GM12878 (cell line): ENCODE measurements at regions not wholly inside any gene's neighbourhood (a gene's known extent, or its start where the extent isn't known, plus 50 kb on each side); places are given as distances from the start of the nearest gene placed in this dataset.

Experiments used
- ATAC-seq: fragments of 200-7000 bp; cut with Tn5 transposase; 3 replicates; pipeline ENCODE4 v1.9.1; 2020; ENCODE audit warnings: mild to moderate bottlenecking, moderate library complexity
- BruUV-seq: library from RNA; stranded (reverse); fragments of 400-500 nt; replicated peaks from 2 replicates; lab custom pipeline; 2021; lab: Mats Ljungman, UMichigan
- CTCF ChIA-PET: fragments of 300-600 bp; sonication (Branson Sonifier 250); formaldehyde crosslinking; extraction: SDS; loops from one replicate; lab custom pipeline; 2021; ENCODE audit warnings: inconsistent platforms; lab: Yijun Ruan, JAX
- POLR2A ChIA-PET: fragments of 350-600 bp; formaldehyde crosslinking; extraction: SDS; loops from one replicate; lab custom pipeline; 2021; ENCODE audit warnings: inconsistent platforms; lab: Charles Lee
- RAD21 ChIA-PET: fragments of 300-600 bp; sonication (Branson Sonifier 250); formaldehyde crosslinking; loops from one replicate; lab custom pipeline; 2023; ENCODE audit warnings: antibody characterized with exemption; ENCODE audit not compliant: unreplicated experiment; lab: Charles Lee
- SMC1A ChIA-PET: fragments of 300-600 bp; sonication (Branson Sonifier 250); formaldehyde crosslinking; loops from one replicate; lab custom pipeline; 2023; ENCODE audit not compliant: unreplicated experiment, uncharacterized antibody; lab: Charles Lee
- DNase-seq: peaks from one replicate; pipeline ENCODE4 v3.0.0-alpha.2; 2011; ENCODE audit warnings: low read depth, low spot score
- FAIRE-seq: peaks from 3 replicates; lab custom pipeline; 2011; peaks lifted over from hg19 to GRCh38; lab: Jason Lieb, UNC
- H2AFZ ChIP-seq: 2 replicates; pipeline ENCODE4 v1.6.0; 2011; ENCODE audit warnings: low read depth, low read length, control low read depth; ENCODE audit not compliant: control insufficient read depth
- H3K27ac ChIP-seq: 2 replicates; pipeline ENCODE4 v1.5.1; 2011; ENCODE audit warnings: control low read depth; ENCODE audit not compliant: control insufficient read depth, insufficient read depth
- H3K27me3 ChIP-seq, 2 experiments: replicated peaks in 1 of 2; 2 replicates each; pipeline versions ENCODE4 v1.6.0 to v1.6.1; 2011; ENCODE audit warnings: low read length in 1 of 2; ENCODE audit not compliant: control insufficient read depth in 2 of 2, insufficient read depth in 2 of 2
- H3K36me3 ChIP-seq, 2 experiments: 2 replicates each; pipeline ENCODE4 v1.5.1; 2011; ENCODE audit warnings: low read length in 1 of 2; ENCODE audit not compliant: control insufficient read depth in 2 of 2, insufficient read depth in 2 of 2
- H3K4me1 ChIP-seq: 2 replicates; pipeline ENCODE4 v1.6.1; 2011; ENCODE audit warnings: mild to moderate bottlenecking, low read length, moderate library complexity, mixed read lengths; ENCODE audit not compliant: control insufficient read depth, insufficient read depth
- H3K4me2 ChIP-seq: 2 replicates; pipeline ENCODE4 v1.6.0; 2011; ENCODE audit warnings: control low read depth; ENCODE audit not compliant: control insufficient read depth, insufficient read depth
- H3K4me3 ChIP-seq: fragments of 200-600 bp; sonication (generic); 2 replicates; pipeline ENCODE4 v1.5.1; 2016
- H3K79me2 ChIP-seq: 2 replicates; pipeline ENCODE4 v1.6.0; 2011; ENCODE audit warnings: low read length; ENCODE audit not compliant: control insufficient read depth, insufficient read depth
- H3K9ac ChIP-seq: 2 replicates; pipeline ENCODE4 v1.8.0; 2011; ENCODE audit warnings: low read length, control low read depth, mixed read lengths; ENCODE audit not compliant: control insufficient read depth, insufficient read depth
- H3K9me3 ChIP-seq: replicated peaks from 3 replicates; pipeline ENCODE4 v1.5.1; 2011; ENCODE audit warnings: mild to moderate bottlenecking, low read length; ENCODE audit not compliant: control insufficient read depth, insufficient read depth
- H4K20me1 ChIP-seq: 2 replicates; pipeline ENCODE4 v1.6.0; 2011; ENCODE audit not compliant: control insufficient read depth, insufficient read depth
- BCL3 ChIP-seq: IDR thresholded peaks from 2 replicates; pipeline ENCODE4 v1.6.1; 2011; ENCODE audit warnings: borderline replicate concordance, low read depth, mild to moderate bottlenecking, moderate library complexity, low read length; ENCODE audit not compliant: insufficient read depth, poor library complexity, severe bottlenecking
- FOS ChIP-seq: IDR thresholded peaks from 3 replicates; pipeline ENCODE4 v1.6.1; 2011; ENCODE audit warnings: borderline replicate concordance; ENCODE audit not compliant: insufficient read length; ENCODE audit errors: extremely low read depth
- HCFC1 ChIP-seq: fragments of 150-350 bp; IDR thresholded peaks from 2 replicates; pipeline ENCODE4 v1.6.1; 2014; ENCODE audit warnings: low read length
- KLF5 ChIP-seq: fragments of 450-650 bp; IDR thresholded peaks from 2 replicates; pipeline ENCODE4 v1.6.1; 2014; ENCODE audit warnings: mild to moderate bottlenecking; ENCODE audit not compliant: partially characterized antibody
- MTA2 ChIP-seq: fragments of 450-650 bp; IDR thresholded peaks from 2 replicates; pipeline ENCODE4 v1.6.1; 2016; ENCODE audit warnings: low read depth, mild to moderate bottlenecking, moderate library complexity
- MYB ChIP-seq: fragments of 150-350 bp; IDR thresholded peaks from 2 replicates; pipeline ENCODE4 v1.6.1; 2014; ENCODE audit warnings: mild to moderate bottlenecking, low read depth, low read length, borderline replicate concordance
- NFYA ChIP-seq: IDR thresholded peaks from 2 replicates; pipeline ENCODE4 v1.6.1; 2011; ENCODE audit warnings: low read depth, mild to moderate bottlenecking, low read length, improper control_type of control experiment, borderline replicate concordance
- NRF1 ChIP-seq: conservative IDR thresholded peaks from 2 replicates; pipeline ENCODE4 v1.6.1; 2011; ENCODE audit warnings: mild to moderate bottlenecking, low read depth, low read length, improper control_type of control experiment
- SMAD5 ChIP-seq: IDR thresholded peaks from 2 replicates; pipeline ENCODE4 v1.6.1; 2016; ENCODE audit warnings: antibody characterized with exemption, low read depth
- SUPT20H ChIP-seq: IDR thresholded peaks from 2 replicates; pipeline ENCODE4 v1.6.1; 2011; ENCODE audit warnings: low read depth, mild to moderate bottlenecking, low read length, moderate library complexity, borderline replicate concordance; ENCODE audit not compliant: control insufficient read depth
- TAF1 ChIP-seq: IDR thresholded peaks from 2 replicates; pipeline ENCODE4 v1.6.1; 2011; ENCODE audit warnings: mild to moderate bottlenecking, low read depth, low read length, borderline replicate concordance
- ZNF207 ChIP-seq: fragments of 450-650 bp; IDR thresholded peaks from 2 replicates; pipeline ENCODE4 v1.6.1; 2014; ENCODE audit warnings: antibody characterized with exemption, mild to moderate bottlenecking, borderline replicate concordance
- ZNF274 ChIP-seq: IDR thresholded peaks from one replicate; pipeline ENCODE4 v1.8.0; 2011; ENCODE audit not compliant: insufficient read length, insufficient read depth
- ZNF384 ChIP-seq: IDR thresholded peaks from 2 replicates; pipeline ENCODE4 v1.6.1; 2012; ENCODE audit warnings: low read depth, mild to moderate bottlenecking, low read length, improper control_type of control experiment, borderline replicate concordance
- WGBS: methylation state at CpG from one replicate; pipeline ENCODE4 v1.1.6; 2016; ENCODE audit warnings: low lambda C conversion rate; ENCODE audit not compliant: insufficient replicate concordance, insufficient coverage; ENCODE audit errors: missing lambda C conversion rate; 5-methylcytosine and 5-hydroxymethylcytosine counted together
- in situ Hi-C: fragments of 300-500 bp; cut with MboI; formaldehyde crosslinking; loops from 9 replicates; pipeline ENCODE4 v1.14.3; 2018; ENCODE audit warnings: mixed read lengths
- intact Hi-C: fragments of 100-400 bp; cut with micrococcal nuclease; formaldehyde crosslinking; loops from one replicate; pipeline ENCODE4 v1.14.2; 2022; ENCODE audit not compliant: unreplicated experiment
- TF ChIP-seq, protein P1 (sequence below): IDR thresholded peaks from 2 replicates; pipeline ENCODE4 v1.6.1; 2012; ENCODE audit warnings: mild to moderate bottlenecking, low read depth, low read length
- TF ChIP-seq, protein P2 (sequence below): fragments of 450-650 bp; formaldehyde crosslinking; IDR thresholded peaks from 2 replicates; pipeline ENCODE4 v1.5.0; 2022; ENCODE audit warnings: mild to moderate bottlenecking, missing genetic modification characterization

DNA sequence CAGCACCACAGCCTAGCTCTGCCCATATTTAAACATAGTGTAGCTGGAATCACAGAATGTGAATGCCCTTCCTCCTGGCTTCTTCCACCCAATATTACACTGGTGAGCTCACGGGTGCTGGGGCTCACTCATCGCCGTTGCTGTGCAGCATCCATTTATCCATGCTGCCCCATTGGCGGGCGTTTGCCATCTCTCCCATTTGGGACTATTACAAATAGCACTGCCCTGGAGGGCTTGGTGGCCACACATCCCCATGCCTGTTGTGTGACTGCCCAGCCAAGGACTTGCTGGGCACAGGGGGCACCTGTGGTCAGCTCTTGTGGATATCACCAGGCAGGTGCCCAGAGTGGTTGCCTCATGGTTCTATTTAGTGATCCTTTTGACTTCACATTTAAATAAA, 54.5 kb upstream of the ENTPD6 start (continued):
- no peak for TF ChIP-seq FOS
- TF ChIP-seq SUPT20H: no peak
- TF ChIP-seq, all 136 proteins: peak for 0

GRCh38 chr20:25142435-25142834, 53.1 kb upstream of the ENTPD6 start:
- DNase-seq: no peak
- Histone ChIP-seq H3K4me3 (no peak overlapping the region), H3K4me1 (no peaks in the 10 kb centered on the region), H3K27me3 (no peaks in the 10 kb centered on the region; a peak in 3 of 4 replicates), H3K9ac (no peak overlapping the region), H3K27ac (no peak overlapping the region), H3K9me3 (no peaks in the 10 kb centered on the region), H3K79me2 (no peaks in the 10 kb centered on the region), H3K36me3 (no peaks in the 10 kb centered on the region), H3K4me2 (no peak overlapping the region), H4K20me1 (no peaks in the 10 kb centered on the region), H2AFZ (no peak overlapping the region)
- in situ Hi-C loops: no loop called here
- ChIA-PET SMC1A (no interaction called here), POLR2A (no interaction called here), CTCF (no interaction called here), RAD21 (no interaction called here)
- BruUV-seq: no TSS peak
- intact Hi-C loops: no loop called here
- no peak for ATAC-seq
- 24% methylated on average over 3 of the region's 3 CpGs for WGBS
- FAIRE-seq: no peak
- TF ChIP-seq MTA2 (no peak), SMAD5 (no peak), HCFC1 (no peak), ZNF274 (no peak), TAF1 (no peak), ZNF207 (no peak), NFYA (no peak), FOS (no peak), MYB (no peak), NRF1 (no peak), KLF5 (no peak), ZNF384 (no peak), BCL3 (no peak)
- TF ChIP-seq, protein P1, sequence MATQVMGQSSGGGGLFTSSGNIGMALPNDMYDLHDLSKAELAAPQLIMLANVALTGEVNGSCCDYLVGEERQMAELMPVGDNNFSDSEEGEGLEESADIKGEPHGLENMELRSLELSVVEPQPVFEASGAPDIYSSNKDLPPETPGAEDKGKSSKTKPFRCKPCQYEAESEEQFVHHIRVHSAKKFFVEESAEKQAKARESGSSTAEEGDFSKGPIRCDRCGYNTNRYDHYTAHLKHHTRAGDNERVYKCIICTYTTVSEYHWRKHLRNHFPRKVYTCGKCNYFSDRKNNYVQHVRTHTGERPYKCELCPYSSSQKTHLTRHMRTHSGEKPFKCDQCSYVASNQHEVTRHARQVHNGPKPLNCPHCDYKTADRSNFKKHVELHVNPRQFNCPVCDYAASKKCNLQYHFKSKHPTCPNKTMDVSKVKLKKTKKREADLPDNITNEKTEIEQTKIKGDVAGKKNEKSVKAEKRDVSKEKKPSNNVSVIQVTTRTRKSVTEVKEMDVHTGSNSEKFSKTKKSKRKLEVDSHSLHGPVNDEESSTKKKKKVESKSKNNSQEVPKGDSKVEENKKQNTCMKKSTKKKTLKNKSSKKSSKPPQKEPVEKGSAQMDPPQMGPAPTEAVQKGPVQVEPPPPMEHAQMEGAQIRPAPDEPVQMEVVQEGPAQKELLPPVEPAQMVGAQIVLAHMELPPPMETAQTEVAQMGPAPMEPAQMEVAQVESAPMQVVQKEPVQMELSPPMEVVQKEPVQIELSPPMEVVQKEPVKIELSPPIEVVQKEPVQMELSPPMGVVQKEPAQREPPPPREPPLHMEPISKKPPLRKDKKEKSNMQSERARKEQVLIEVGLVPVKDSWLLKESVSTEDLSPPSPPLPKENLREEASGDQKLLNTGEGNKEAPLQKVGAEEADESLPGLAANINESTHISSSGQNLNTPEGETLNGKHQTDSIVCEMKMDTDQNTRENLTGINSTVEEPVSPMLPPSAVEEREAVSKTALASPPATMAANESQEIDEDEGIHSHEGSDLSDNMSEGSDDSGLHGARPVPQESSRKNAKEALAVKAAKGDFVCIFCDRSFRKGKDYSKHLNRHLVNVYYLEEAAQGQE: no peak
- TF ChIP-seq, protein P2, sequence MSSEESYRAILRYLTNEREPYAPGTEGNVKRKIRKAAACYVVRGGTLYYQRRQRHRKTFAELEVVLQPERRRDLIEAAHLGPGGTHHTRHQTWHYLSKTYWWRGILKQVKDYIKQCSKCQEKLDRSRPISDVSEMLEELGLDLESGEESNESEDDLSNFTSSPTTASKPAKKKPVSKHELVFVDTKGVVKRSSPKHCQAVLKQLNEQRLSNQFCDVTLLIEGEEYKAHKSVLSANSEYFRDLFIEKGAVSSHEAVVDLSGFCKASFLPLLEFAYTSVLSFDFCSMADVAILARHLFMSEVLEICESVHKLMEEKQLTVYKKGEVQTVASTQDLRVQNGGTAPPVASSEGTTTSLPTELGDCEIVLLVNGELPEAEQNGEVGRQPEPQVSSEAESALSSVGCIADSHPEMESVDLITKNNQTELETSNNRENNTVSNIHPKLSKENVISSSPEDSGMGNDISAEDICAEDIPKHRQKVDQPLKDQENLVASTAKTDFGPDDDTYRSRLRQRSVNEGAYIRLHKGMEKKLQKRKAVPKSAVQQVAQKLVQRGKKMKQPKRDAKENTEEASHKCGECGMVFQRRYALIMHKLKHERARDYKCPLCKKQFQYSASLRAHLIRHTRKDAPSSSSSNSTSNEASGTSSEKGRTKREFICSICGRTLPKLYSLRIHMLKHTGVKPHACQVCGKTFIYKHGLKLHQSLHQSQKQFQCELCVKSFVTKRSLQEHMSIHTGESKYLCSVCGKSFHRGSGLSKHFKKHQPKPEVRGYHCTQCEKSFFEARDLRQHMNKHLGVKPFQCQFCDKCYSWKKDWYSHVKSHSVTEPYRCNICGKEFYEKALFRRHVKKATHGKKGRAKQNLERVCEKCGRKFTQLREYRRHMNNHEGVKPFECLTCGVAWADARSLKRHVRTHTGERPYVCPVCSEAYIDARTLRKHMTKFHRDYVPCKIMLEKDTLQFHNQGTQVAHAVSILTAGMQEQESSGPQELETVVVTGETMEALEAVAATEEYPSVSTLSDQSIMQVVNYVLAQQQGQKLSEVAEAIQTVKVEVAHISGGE (CRISPR knock-in tag): no peak
